ENCODE measurements at regions not wholly inside any gene's neighbourhood (a gene's known extent, or its start where the extent isn't known, plus 50 kb on each side); places are given as distances from the start of the nearest gene placed in this dataset.

DNA sequence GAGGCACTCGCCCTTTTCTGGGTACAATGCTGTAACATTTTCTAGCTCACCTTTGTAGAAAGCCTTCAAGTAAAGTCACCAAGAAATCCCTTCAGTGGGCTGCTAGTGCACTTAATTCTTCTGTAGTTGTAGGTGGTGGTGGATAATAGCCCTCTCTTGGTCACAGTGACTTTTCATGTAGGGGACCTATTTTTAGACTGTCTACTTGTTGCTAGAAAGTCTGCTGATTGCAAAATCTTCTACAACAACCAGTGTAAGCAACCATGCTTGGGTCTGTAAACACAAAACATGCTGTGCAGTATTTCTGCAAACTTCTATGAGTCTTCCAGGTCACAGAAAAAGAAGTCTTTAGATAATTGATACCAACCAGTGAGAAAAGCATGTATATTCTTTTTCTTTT lies 55.6 kb downstream of the PBDC1 start:
- no peak for DNase-seq (ENCODE audit: low spot score)

DNA sequence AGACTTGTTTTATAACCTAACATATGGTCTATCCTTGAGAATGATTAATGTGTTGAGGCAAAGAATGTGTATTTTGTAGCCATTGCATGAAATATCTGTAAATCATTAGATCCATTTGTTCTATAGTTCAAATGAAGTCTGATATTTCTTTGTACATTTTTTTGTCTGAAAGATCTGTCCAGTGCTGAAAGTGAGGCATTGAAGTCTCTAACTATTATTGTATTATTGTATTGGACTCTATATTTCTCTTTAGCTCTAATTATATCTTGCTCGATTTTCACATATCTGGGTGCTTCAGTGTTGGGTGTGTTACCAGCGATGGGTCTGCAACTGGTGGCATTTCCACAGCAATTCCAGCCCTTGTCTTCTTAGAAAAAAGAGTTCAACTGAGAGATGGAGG lies 76.0 kb downstream of the PBDC1 start:
- no peak for DNase-seq (ENCODE audit: low spot score)

- DNase-seq (ENCODE audit: low spot score), result peak; percentile 36
Observed at GRCh38 chrX:76253432-76253831, 80.6 kb downstream of the PBDC1 start.

DNA sequence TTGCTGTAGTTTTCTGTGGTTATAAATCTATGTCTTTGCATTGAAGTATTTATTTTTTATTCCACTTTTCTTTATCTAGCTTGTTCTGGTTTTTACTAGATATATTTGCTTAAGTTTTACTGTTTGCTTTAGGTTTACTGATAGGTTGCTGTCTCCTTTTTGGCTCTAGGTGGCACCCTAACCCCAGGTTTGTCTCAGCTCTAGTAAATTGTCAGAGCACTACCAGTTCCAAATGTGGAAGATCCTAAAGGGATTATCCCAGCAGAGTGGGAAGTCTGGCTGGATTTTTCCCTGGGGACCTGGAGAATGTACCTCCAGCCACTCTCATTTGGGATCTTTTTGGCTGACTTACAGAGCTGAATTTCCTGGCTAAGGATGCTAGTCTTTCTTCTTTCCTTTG lies 106.1 kb downstream of the PBDC1 start:
- peak; percentile 36 for DNase-seq (ENCODE audit: low spot score)
